ENCODE measurements at regions not wholly inside any gene's neighbourhood (a gene's known extent, or its start where the extent isn't known, plus 50 kb on each side); places are given as distances from the start of the nearest gene placed in this dataset.

DNA sequence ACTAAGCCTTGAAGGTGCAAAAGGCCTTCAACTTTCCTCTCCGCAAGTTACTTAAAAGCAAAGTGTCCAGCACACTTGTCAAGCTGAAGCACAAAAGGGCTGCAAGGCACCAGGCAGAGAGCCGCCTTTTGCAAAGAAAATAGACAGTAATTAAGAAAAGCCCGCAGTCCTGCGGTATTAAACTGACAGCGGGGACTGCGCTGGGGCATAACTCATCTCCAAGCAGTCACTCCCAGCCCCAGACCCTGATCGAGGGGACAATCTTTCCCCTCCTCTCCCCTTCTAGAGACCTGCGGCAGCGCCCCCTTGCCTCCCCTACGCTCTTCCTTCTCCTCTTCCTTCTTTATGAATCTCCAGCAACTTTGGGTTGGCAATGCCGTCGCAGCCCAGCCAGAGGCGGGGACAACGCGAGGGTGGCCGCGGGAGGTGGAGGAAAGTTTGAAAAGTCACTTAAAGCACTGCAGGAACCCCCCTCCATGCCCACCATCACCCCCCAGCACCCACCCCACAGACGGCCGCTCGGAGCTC, 200.9 kb upstream of the CAND1 start:
- Histone ChIP-seq H3K79me2 (replicated peaks; ENCODE audit: insufficient read depth, low read length) (peaks cover 34% of the 10 kb centered on the region), H3K4me2 (ENCODE audit: low read length) (peak overlapping the region; percentile 94), H3F3A (ENCODE audit: insufficient read depth, low read length, poor library complexity, severe bottlenecking) (no peaks in the 10 kb centered on the region), H3K27me3 (ENCODE audit: insufficient read depth, low read depth, low read length) (no peaks in the 10 kb centered on the region), H3K9ac (ENCODE audit: low read length) (peak overlapping the region; percentile 78), H2AFZ (ENCODE audit: low read depth, low read length) (peak overlapping the region; percentile 6), H3K9me3 (ENCODE audit: low read length) (no peaks in the 10 kb centered on the region), H4K20me1 (ENCODE audit: insufficient read depth) (no peaks in the 10 kb centered on the region), H3K4me3 (ENCODE audit: low read length) (peak overlapping the region; percentile 79), H3K9me2 (ENCODE audit: insufficient read depth, low read length) (no peaks in the 10 kb centered on the region), H3K27ac (ENCODE audit: low read length) (no peak overlapping the region), H3K36me3 (ENCODE audit: insufficient read depth, low read length) (no peaks in the 10 kb centered on the region)
- TF ChIP-seq EP300 (conservative IDR thresholded peaks at IDR 0.05; ENCODE audit: poor library complexity, severe bottlenecking), result no peak
- TF ChIP-seq EZH2 (IDR thresholded peaks at IDR 0.05; ENCODE audit: borderline replicate concordance, insufficient read depth, low read length, poor library complexity, severe bottlenecking), result no peak
- peak; percentile 69 for TF ChIP-seq TAF1 (IDR thresholded peaks at IDR 0.05; ENCODE audit: low read depth)
- TF ChIP-seq REST (IDR thresholded peaks at IDR 0.05; ENCODE audit: borderline replicate concordance), result peak; percentile 22
- no peak for TF ChIP-seq POLR2AphosphoS5 (IDR thresholded peaks at IDR 0.05)
- peak; percentile 15 for TF ChIP-seq SMC3 (conservative IDR thresholded peaks at IDR 0.05; ENCODE audit: poor library complexity)
- TF ChIP-seq MXI1 (conservative IDR thresholded peaks at IDR 0.05; ENCODE audit: poor library complexity, severe bottlenecking), result peak; percentile 33
- no peak for TF ChIP-seq RAD21 (conservative IDR thresholded peaks at IDR 0.05)
- TF ChIP-seq, protein P1, sequence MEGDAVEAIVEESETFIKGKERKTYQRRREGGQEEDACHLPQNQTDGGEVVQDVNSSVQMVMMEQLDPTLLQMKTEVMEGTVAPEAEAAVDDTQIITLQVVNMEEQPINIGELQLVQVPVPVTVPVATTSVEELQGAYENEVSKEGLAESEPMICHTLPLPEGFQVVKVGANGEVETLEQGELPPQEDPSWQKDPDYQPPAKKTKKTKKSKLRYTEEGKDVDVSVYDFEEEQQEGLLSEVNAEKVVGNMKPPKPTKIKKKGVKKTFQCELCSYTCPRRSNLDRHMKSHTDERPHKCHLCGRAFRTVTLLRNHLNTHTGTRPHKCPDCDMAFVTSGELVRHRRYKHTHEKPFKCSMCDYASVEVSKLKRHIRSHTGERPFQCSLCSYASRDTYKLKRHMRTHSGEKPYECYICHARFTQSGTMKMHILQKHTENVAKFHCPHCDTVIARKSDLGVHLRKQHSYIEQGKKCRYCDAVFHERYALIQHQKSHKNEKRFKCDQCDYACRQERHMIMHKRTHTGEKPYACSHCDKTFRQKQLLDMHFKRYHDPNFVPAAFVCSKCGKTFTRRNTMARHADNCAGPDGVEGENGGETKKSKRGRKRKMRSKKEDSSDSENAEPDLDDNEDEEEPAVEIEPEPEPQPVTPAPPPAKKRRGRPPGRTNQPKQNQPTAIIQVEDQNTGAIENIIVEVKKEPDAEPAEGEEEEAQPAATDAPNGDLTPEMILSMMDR (IDR thresholded peaks at IDR 0.05; ENCODE audit: poor library complexity, severe bottlenecking), result peak; percentile 47

DNA sequence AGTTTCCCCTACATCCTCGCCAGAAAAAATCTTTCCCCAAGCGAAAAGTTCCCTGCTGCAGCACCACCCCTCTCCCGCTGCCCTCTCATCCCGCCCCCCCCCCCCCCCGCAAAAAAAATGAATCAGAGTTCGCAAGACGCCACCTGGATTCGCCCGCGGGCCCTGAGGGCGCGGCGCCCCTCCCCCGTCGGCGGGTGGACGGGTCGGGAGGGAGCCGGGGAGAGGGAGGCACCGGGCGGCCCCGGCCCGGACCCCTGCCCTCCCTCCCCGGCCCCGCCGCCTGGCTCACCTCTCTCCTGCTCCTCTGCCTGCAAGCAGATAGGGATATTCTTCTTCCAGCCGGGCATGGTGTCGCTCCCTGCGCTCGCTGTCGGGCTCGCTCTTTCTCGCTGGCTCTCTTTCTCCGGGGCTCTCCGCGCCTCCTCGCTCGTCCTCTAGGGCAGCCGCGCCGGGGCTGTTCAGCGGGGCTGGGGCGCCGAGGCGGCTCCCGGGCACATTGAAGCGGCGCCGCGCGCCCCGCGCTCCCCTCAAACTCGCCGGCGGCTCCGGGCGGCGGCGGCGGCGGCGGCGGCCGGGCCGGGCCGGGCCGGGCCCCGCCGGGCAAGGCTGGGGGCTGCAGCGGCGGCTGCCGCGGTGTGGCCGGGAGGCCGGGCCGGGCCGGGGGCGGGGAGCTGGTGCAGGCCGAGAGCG, 200.3 kb upstream of the CAND1 start:
- Histone ChIP-seq H2AFZ (ENCODE audit: low read depth, low read length) (no peak overlapping the region), H3K79me2 (replicated peaks; ENCODE audit: insufficient read depth, low read length) (peaks cover 29% of the 10 kb centered on the region), H3K9me2 (ENCODE audit: insufficient read depth, low read length) (no peaks in the 10 kb centered on the region), H3K4me2 (ENCODE audit: low read length) (no peak overlapping the region), H3K27ac (ENCODE audit: low read length) (peak overlapping the region; percentile 60), H3K36me3 (ENCODE audit: insufficient read depth, low read length) (no peaks in the 10 kb centered on the region), H3K9ac (ENCODE audit: low read length) (peak overlapping the region; percentile 78), H3F3A (ENCODE audit: insufficient read depth, low read length, poor library complexity, severe bottlenecking) (no peaks in the 10 kb centered on the region), H3K27me3 (ENCODE audit: insufficient read depth, low read depth, low read length) (no peaks in the 10 kb centered on the region), H3K9me3 (ENCODE audit: low read length) (no peaks in the 10 kb centered on the region), H3K4me3 (ENCODE audit: low read length) (peak overlapping the region; percentile 79), H4K20me1 (ENCODE audit: insufficient read depth) (no peaks in the 10 kb centered on the region)
- TF ChIP-seq RAD21 (conservative IDR thresholded peaks at IDR 0.05) (no peak), REST (IDR thresholded peaks at IDR 0.05; ENCODE audit: borderline replicate concordance) (no peak), EP300 (conservative IDR thresholded peaks at IDR 0.05; ENCODE audit: poor library complexity, severe bottlenecking) (no peak), POLR2AphosphoS5 (IDR thresholded peaks at IDR 0.05) (no peak), EZH2 (IDR thresholded peaks at IDR 0.05; ENCODE audit: borderline replicate concordance, insufficient read depth, low read length, poor library complexity, severe bottlenecking) (no peak), SMC3 (conservative IDR thresholded peaks at IDR 0.05; ENCODE audit: poor library complexity) (no peak), TAF1 (IDR thresholded peaks at IDR 0.05; ENCODE audit: low read depth) (no peak), MXI1 (conservative IDR thresholded peaks at IDR 0.05; ENCODE audit: poor library complexity, severe bottlenecking) (no peak)
- TF ChIP-seq, protein P1 (IDR thresholded peaks at IDR 0.05; ENCODE audit: poor library complexity, severe bottlenecking), result no peak
